ENCODE measurements at regions not wholly inside any gene's neighbourhood (a gene's known extent, or its start where the extent isn't known, plus 50 kb on each side); places are given as distances from the start of the nearest gene placed in this dataset.
"Not testable (repeated sequence)": the region's sequence is repeated elsewhere in the genome, so short reads cannot be mapped to it uniquely, and the experiment has no call there.

GRCh38 chr1:65027666-65028358 lies 61.5 kb upstream of the JAK1 start:
- peak; percentile 49 to 75 for ATAC-seq
- no peak overlapping the region for H3K4me3 ChIP-seq
- H3K4me1 ChIP-seq: peaks cover 32% of the 10 kb centered on the region
- peak; percentile 73 for DNase-seq
- H3K27ac ChIP-seq: no peak overlapping the region
- no peaks in the 10 kb centered on the region for H3K27me3 ChIP-seq (ENCODE audit: low read depth)
- intact Hi-C loops (cut with DNase I): no loop called here
- no peaks in the 10 kb centered on the region for H3K9me3 ChIP-seq
- TF ChIP-seq CTCF (IDR thresholded peaks at IDR 0.05): no peak
- H3K36me3 ChIP-seq: no peaks in the 10 kb centered on the region

- intact Hi-C loops (cut with DNase I); H3K27me3 ChIP-seq (ENCODE audit: low read depth); H3K36me3 ChIP-seq; H3K27ac ChIP-seq; H3K9me3 ChIP-seq; DNase-seq; ATAC-seq; H3K4me3 ChIP-seq: not testable (repeated sequence)
- peaks cover 32% of the 10 kb centered on the region for H3K4me1 ChIP-seq
Observed at GRCh38 chr1:65029434-65029833, 63.1 kb upstream of the JAK1 start.

- H3K4me3 ChIP-seq; DNase-seq; intact Hi-C loops (cut with DNase I); H3K27ac ChIP-seq; H3K9me3 ChIP-seq; H3K27me3 ChIP-seq (ENCODE audit: low read depth); H3K36me3 ChIP-seq; ATAC-seq; H3K4me1 ChIP-seq: not testable (repeated sequence)
Observed at GRCh38 chr1:65034879-65035278, 68.5 kb upstream of the JAK1 start.

- no peak for TF ChIP-seq CTCF (IDR thresholded peaks at IDR 0.05)
- Histone ChIP-seq H3K4me3 (no peak overlapping the region), H3K27ac (no peak overlapping the region), H3K9me3 (no peaks in the 10 kb centered on the region), H3K27me3 (ENCODE audit: low read depth) (no peaks in the 10 kb centered on the region), H3K36me3 (peaks cover 4% of the 10 kb centered on the region), H3K4me1 (peaks cover 9% of the 10 kb centered on the region)
- DNase-seq (no peak), ATAC-seq (peak in 1 of 2 donors; percentile 36)
- intact Hi-C loops (cut with DNase I): no loop called here
Observed at GRCh38 chr1:65036570-65037051, 70.3 kb upstream of the JAK1 start.

- no peak for TF ChIP-seq CTCF (IDR thresholded peaks at IDR 0.05)
- H3K9me3 ChIP-seq: no peaks in the 10 kb centered on the region
- ATAC-seq (no peak), DNase-seq (no peak)
- H3K27ac ChIP-seq: no peak overlapping the region
- no peaks in the 10 kb centered on the region for H3K27me3 ChIP-seq (ENCODE audit: low read depth)
- intact Hi-C loops (cut with DNase I): no loop called here
- no peak overlapping the region for H3K4me3 ChIP-seq
- peaks cover 11% of the 10 kb centered on the region for H3K4me1 ChIP-seq
- peaks cover 4% of the 10 kb centered on the region for H3K36me3 ChIP-seq
Observed at GRCh38 chr1:65039066-65039465, 72.7 kb upstream of the JAK1 start.

- Histone ChIP-seq H3K36me3 (peaks cover 4% of the 10 kb centered on the region), H3K4me1 (peaks cover 11% of the 10 kb centered on the region), H3K27ac (no peak overlapping the region), H3K4me3 (no peak overlapping the region), H3K9me3 (no peaks in the 10 kb centered on the region), H3K27me3 (ENCODE audit: low read depth) (no peaks in the 10 kb centered on the region)
- TF ChIP-seq CTCF (IDR thresholded peaks at IDR 0.05): no peak
- DNase-seq (no peak), ATAC-seq (no peak)
- intact Hi-C loops (cut with DNase I): no loop called here
Observed at GRCh38 chr1:65039508-65039907, 73.2 kb upstream of the JAK1 start.

All from lower lobe of right lung (tissue), 2 donors.